ENCODE measurements at regions not wholly inside any gene's neighbourhood (a gene's known extent, or its start where the extent isn't known, plus 50 kb on each side); places are given as distances from the start of the nearest gene placed in this dataset.

DNA sequence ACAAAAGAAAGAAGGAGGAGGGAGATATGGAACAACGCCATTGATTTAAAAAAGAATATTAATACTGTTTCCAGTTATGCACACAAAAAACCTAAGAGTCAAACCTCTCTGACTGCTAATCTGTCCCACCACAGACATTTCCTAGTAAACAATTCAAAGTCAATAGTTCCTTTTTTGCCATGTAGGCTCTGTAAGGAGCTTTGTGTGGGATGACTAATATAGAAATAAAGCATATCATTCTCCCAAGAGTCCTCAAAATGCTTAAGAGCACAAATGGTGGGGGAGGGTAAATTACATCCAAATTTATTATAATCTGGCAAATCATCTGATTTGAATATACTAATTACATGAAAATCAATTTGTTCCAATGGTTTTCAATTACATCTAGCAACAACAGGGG, 155.9 kb upstream of the CNTN4 start:
- TF ChIP-seq, protein P1, sequence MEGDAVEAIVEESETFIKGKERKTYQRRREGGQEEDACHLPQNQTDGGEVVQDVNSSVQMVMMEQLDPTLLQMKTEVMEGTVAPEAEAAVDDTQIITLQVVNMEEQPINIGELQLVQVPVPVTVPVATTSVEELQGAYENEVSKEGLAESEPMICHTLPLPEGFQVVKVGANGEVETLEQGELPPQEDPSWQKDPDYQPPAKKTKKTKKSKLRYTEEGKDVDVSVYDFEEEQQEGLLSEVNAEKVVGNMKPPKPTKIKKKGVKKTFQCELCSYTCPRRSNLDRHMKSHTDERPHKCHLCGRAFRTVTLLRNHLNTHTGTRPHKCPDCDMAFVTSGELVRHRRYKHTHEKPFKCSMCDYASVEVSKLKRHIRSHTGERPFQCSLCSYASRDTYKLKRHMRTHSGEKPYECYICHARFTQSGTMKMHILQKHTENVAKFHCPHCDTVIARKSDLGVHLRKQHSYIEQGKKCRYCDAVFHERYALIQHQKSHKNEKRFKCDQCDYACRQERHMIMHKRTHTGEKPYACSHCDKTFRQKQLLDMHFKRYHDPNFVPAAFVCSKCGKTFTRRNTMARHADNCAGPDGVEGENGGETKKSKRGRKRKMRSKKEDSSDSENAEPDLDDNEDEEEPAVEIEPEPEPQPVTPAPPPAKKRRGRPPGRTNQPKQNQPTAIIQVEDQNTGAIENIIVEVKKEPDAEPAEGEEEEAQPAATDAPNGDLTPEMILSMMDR (IDR thresholded peaks at IDR 0.05) = no peak
- TF ChIP-seq POLR2A (IDR thresholded peaks at IDR 0.05) = no peak
